Liver (tissue), 8 donors: ENCODE measurements at regions not wholly inside any gene's neighbourhood (a gene's known extent, or its start where the extent isn't known, plus 50 kb on each side); places are given as distances from the start of the nearest gene placed in this dataset.

Experiments
- DNase-seq: peaks from one replicate; pipeline ENCODE4 v3.0.0-alpha.2; 2017; ENCODE audit warnings: low spot score
- H3K27ac ChIP-seq, 2 donors: one replicate each; pipeline ENCODE4 v1.7.0; 2013; ENCODE audit warnings: inconsistent platforms in 2 of 2, low read length in 2 of 2, control low read depth in 1 of 2, low read depth in 1 of 2, mild to moderate bottlenecking in 1 of 2
- H3K27me3 ChIP-seq, 4 donors: one replicate each; pipeline versions ENCODE4 v1.6.1 to v1.7.0; 2013; ENCODE audit warnings: low read length in 3 of 4, inconsistent platforms in 1 of 4, mild to moderate bottlenecking in 1 of 4, moderate library complexity in 1 of 4; ENCODE audit not compliant: control insufficient read depth in 4 of 4, insufficient read depth in 4 of 4
- H3K36me3 ChIP-seq, 4 donors: one replicate each; pipeline versions ENCODE4 v1.6.1 to v1.7.0; 2013; ENCODE audit warnings: low read length in 3 of 4, mild to moderate bottlenecking in 3 of 4, low read depth in 1 of 4, moderate library complexity in 1 of 4; ENCODE audit not compliant: control insufficient read depth in 4 of 4, insufficient read depth in 3 of 4
- H3K4me1 ChIP-seq, 4 donors: one replicate each; pipeline versions ENCODE4 v1.6.1 to v1.7.0; 2013; ENCODE audit warnings: low read length in 3 of 4, mild to moderate bottlenecking in 3 of 4, moderate library complexity in 1 of 4; ENCODE audit not compliant: control insufficient read depth in 4 of 4, insufficient read depth in 4 of 4
- H3K4me3 ChIP-seq, 3 donors: one replicate each; pipeline versions ENCODE4 v1.6.1 to v1.7.0; 2013; ENCODE audit warnings: low read length in 3 of 3, control low read depth in 1 of 3, low read depth in 1 of 3, mild to moderate bottlenecking in 1 of 3
- H3K9ac ChIP-seq, 2 donors: one replicate each; pipeline ENCODE4 v1.7.0; 2013; ENCODE audit warnings: low read length in 2 of 2, mild to moderate bottlenecking in 2 of 2, moderate library complexity in 2 of 2, control low read depth in 1 of 2, low read depth in 1 of 2
- H3K9me3 ChIP-seq, 4 donors: one replicate each; pipeline versions ENCODE4 v1.6.1 to v1.7.0; 2013; ENCODE audit warnings: low read length in 3 of 4; ENCODE audit not compliant: control insufficient read depth in 4 of 4
- CTCF ChIP-seq: fragments of 150-350 bp; IDR thresholded peaks from 2 replicates; pipeline ENCODE4 v1.5.1; 2017; ENCODE audit warnings: improper control_type of control experiment, low read depth, low read length; ENCODE audit not compliant: missing input control
- EGR1 ChIP-seq, 2 donors: IDR thresholded peaks; 2 replicates each; pipeline ENCODE4 v1.6.1; 2016 to 2018; ENCODE audit warnings: antibody characterized with exemption in 2 of 2, low read depth in 2 of 2
- FOXA1 ChIP-seq: IDR thresholded peaks from 2 replicates; pipeline ENCODE4 v1.6.1; 2016; ENCODE audit warnings: antibody characterized with exemption
- FOXA2 ChIP-seq: IDR thresholded peaks from 2 replicates; pipeline ENCODE4 v1.6.1; 2016; ENCODE audit warnings: antibody characterized with exemption
- GABPA ChIP-seq, 2 donors: IDR thresholded peaks in 1 of 2; conservative IDR thresholded peaks in 1 of 2; 2 replicates each; pipeline ENCODE4 v1.6.1; 2016; ENCODE audit warnings: antibody characterized with exemption in 2 of 2, mild to moderate bottlenecking in 1 of 2, moderate library complexity in 1 of 2
- HNF4A ChIP-seq, 2 donors: conservative IDR thresholded peaks; 2 replicates each; pipeline ENCODE4 v1.6.1; 2016; ENCODE audit warnings: antibody characterized with exemption in 2 of 2, mild to moderate bottlenecking in 2 of 2
- HNF4G ChIP-seq: IDR thresholded peaks from 2 replicates; pipeline ENCODE4 v1.6.1; 2016; ENCODE audit warnings: antibody characterized with exemption
- JUND ChIP-seq, 2 donors: IDR thresholded peaks; 2 replicates each; pipeline ENCODE4 v1.6.1; 2016; ENCODE audit warnings: antibody characterized with exemption in 2 of 2
- MAX ChIP-seq: IDR thresholded peaks from 2 replicates; pipeline ENCODE4 v1.6.1; 2016; ENCODE audit warnings: antibody characterized with exemption
- NR2F2 ChIP-seq: IDR thresholded peaks from 2 replicates; pipeline ENCODE4 v1.6.1; 2016; ENCODE audit warnings: antibody characterized with exemption
- RAD21 ChIP-seq, 2 donors: IDR thresholded peaks; 2 replicates each; pipeline ENCODE4 v1.6.1; 2016; ENCODE audit warnings: antibody characterized with exemption in 2 of 2, mild to moderate bottlenecking in 2 of 2
- RXRA ChIP-seq, 2 donors: IDR thresholded peaks; 2 replicates each; pipeline ENCODE4 v1.6.1; 2017 to 2018; ENCODE audit warnings: antibody characterized with exemption in 2 of 2, mild to moderate bottlenecking in 1 of 2
- SP1 ChIP-seq: IDR thresholded peaks from 2 replicates; pipeline ENCODE4 v1.6.1; 2018; ENCODE audit warnings: antibody characterized with exemption, mild to moderate bottlenecking
- TAF1 ChIP-seq: conservative IDR thresholded peaks from 2 replicates; pipeline ENCODE4 v1.6.1; 2016; ENCODE audit warnings: antibody characterized with exemption, mild to moderate bottlenecking
- YY1 ChIP-seq: IDR thresholded peaks from 2 replicates; pipeline ENCODE4 v1.6.1; 2016; ENCODE audit warnings: antibody characterized with exemption, mild to moderate bottlenecking
- WGBS: extraction: QIAGEN DNeasy Blood & Tissue Kit; methylation state at CpG from one replicate; pipeline ENCODE4 v1.1.7; 2013; 5-methylcytosine and 5-hydroxymethylcytosine counted together
- TF ChIP-seq, protein P1 (sequence below): IDR thresholded peaks from 2 replicates; pipeline ENCODE4 v1.6.1; 2016; ENCODE audit warnings: antibody characterized with exemption
- TF ChIP-seq, protein P2 (sequence below): IDR thresholded peaks from 2 replicates; pipeline ENCODE4 v1.6.1; 2016; ENCODE audit warnings: antibody characterized with exemption, mild to moderate bottlenecking
- TF ChIP-seq, protein P3 (sequence below): IDR thresholded peaks from 2 replicates; pipeline ENCODE4 v1.6.1; 2016; ENCODE audit warnings: antibody characterized with exemption
- donor health status: healthy.
- donor health status: healthy.
- donor health status: healthy.
- donor health status: healthy.
- donor health status: healthy.

GRCh38 chr6:74041420-74041819 lies 345.4 kb downstream of the CD109 start:
- WGBS, result 86% methylated on average over 3 of the region's 3 CpGs
- Histone ChIP-seq H3K27me3 (no peaks in the 10 kb centered on the region), H3K27ac (no peak overlapping the region), H3K9me3 (no peaks in the 10 kb centered on the region), H3K4me3 (no peak overlapping the region), H3K4me1 (peaks cover 0 to 6% (median 4%) of the 10 kb centered on the region in 4 donors), H3K9ac (no peak overlapping the region), H3K36me3 (no peaks in the 10 kb centered on the region)
- DNase-seq, result no peak
- no peak for TF ChIP-seq FOXA2
- TF ChIP-seq, protein P1, sequence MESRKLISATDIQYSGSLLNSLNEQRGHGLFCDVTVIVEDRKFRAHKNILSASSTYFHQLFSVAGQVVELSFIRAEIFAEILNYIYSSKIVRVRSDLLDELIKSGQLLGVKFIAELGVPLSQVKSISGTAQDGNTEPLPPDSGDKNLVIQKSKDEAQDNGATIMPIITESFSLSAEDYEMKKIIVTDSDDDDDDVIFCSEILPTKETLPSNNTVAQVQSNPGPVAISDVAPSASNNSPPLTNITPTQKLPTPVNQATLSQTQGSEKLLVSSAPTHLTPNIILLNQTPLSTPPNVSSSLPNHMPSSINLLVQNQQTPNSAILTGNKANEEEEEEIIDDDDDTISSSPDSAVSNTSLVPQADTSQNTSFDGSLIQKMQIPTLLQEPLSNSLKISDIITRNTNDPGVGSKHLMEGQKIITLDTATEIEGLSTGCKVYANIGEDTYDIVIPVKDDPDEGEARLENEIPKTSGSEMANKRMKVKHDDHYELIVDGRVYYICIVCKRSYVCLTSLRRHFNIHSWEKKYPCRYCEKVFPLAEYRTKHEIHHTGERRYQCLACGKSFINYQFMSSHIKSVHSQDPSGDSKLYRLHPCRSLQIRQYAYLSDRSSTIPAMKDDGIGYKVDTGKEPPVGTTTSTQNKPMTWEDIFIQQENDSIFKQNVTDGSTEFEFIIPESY, result no peak
- TF ChIP-seq FOXA1, result no peak
- TF ChIP-seq NR2F2, result no peak
- TF ChIP-seq JUND (IDR thresholded peaks at IDR 0.05), result no peak
- no peak for TF ChIP-seq HNF4A (conservative IDR thresholded peaks at IDR 0.05)
- TF ChIP-seq RAD21 (IDR thresholded peaks at IDR 0.05), result no peak
- TF ChIP-seq, protein P2, sequence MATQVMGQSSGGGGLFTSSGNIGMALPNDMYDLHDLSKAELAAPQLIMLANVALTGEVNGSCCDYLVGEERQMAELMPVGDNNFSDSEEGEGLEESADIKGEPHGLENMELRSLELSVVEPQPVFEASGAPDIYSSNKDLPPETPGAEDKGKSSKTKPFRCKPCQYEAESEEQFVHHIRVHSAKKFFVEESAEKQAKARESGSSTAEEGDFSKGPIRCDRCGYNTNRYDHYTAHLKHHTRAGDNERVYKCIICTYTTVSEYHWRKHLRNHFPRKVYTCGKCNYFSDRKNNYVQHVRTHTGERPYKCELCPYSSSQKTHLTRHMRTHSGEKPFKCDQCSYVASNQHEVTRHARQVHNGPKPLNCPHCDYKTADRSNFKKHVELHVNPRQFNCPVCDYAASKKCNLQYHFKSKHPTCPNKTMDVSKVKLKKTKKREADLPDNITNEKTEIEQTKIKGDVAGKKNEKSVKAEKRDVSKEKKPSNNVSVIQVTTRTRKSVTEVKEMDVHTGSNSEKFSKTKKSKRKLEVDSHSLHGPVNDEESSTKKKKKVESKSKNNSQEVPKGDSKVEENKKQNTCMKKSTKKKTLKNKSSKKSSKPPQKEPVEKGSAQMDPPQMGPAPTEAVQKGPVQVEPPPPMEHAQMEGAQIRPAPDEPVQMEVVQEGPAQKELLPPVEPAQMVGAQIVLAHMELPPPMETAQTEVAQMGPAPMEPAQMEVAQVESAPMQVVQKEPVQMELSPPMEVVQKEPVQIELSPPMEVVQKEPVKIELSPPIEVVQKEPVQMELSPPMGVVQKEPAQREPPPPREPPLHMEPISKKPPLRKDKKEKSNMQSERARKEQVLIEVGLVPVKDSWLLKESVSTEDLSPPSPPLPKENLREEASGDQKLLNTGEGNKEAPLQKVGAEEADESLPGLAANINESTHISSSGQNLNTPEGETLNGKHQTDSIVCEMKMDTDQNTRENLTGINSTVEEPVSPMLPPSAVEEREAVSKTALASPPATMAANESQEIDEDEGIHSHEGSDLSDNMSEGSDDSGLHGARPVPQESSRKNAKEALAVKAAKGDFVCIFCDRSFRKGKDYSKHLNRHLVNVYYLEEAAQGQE, result no peak
- TF ChIP-seq MAX, result no peak
- TF ChIP-seq TAF1, result no peak
- no peak for TF ChIP-seq HNF4G
- TF ChIP-seq SP1, result no peak
- no peak for TF ChIP-seq GABPA (IDR thresholded peaks at IDR 0.05 in 1 of 2, conservative IDR thresholded peaks at IDR 0.05 in 1 of 2)
- no peak for TF ChIP-seq CTCF
- TF ChIP-seq RXRA (IDR thresholded peaks at IDR 0.05), result no peak
- no peak for TF ChIP-seq EGR1 (IDR thresholded peaks at IDR 0.05; ENCODE audit: low read depth in 2 of 2)
- TF ChIP-seq, protein P3, sequence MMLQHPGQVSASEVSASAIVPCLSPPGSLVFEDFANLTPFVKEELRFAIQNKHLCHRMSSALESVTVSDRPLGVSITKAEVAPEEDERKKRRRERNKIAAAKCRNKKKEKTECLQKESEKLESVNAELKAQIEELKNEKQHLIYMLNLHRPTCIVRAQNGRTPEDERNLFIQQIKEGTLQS, result no peak

GRCh38 chr6:74018825-74019224 lies 322.8 kb downstream of the CD109 start:
- Histone ChIP-seq H3K4me3 (no peak overlapping the region), H3K9ac (no peak overlapping the region), H3K27ac (no peak overlapping the region), H3K4me1 (no peaks in the 10 kb centered on the region), H3K9me3 (no peaks in the 10 kb centered on the region), H3K27me3 (no peaks in the 10 kb centered on the region), H3K36me3 (no peaks in the 10 kb centered on the region)
- DNase-seq, result no peak
- TF ChIP-seq CTCF, result no peak
- no peak for TF ChIP-seq RAD21 (IDR thresholded peaks at IDR 0.05)
- TF ChIP-seq FOXA2, result no peak
- no peak for TF ChIP-seq JUND (IDR thresholded peaks at IDR 0.05)
- no peak for TF ChIP-seq TAF1
- no peak for TF ChIP-seq HNF4G
- TF ChIP-seq SP1, result no peak
- TF ChIP-seq NR2F2, result no peak
- TF ChIP-seq RXRA (IDR thresholded peaks at IDR 0.05), result no peak
- no peak for TF ChIP-seq YY1
- TF ChIP-seq, protein P1, result no peak
- no peak for TF ChIP-seq FOXA1
- TF ChIP-seq MAX, result no peak
- TF ChIP-seq GABPA (IDR thresholded peaks at IDR 0.05 in 1 of 2, conservative IDR thresholded peaks at IDR 0.05 in 1 of 2), result no peak
- 86% methylated on average over 5 of the region's 5 CpGs for whole genome bisulfite sequencing
